WTC11 (cell line): ENCODE measurements at regions not wholly inside any gene's neighbourhood (a gene's known extent, or its start where the extent isn't known, plus 50 kb on each side); places are given as distances from the start of the nearest gene placed in this dataset.
A peak's percentile ranks its signal among the peaks of the same experiment; 100 is the strongest.
"Not testable (repeated sequence)": the region's sequence is repeated elsewhere in the genome, so short reads cannot be mapped to it uniquely, and the experiment has no call there.

Experiments
- ATAC-seq: fragments of 200-7000 bp; cut with Tn5 transposase; 2 replicates; pipeline ENCODE4 v1.10.0; 2021; ENCODE audit warnings: mild to moderate bottlenecking, moderate library complexity
- CTCF ChIA-PET: fragments of 300-600 bp; sonication (Branson Sonifier 250); formaldehyde crosslinking; loops from one replicate; lab custom pipeline; 2021; ENCODE audit warnings: antibody characterized with exemption; lab: Charles Lee
- POLR2A ChIA-PET: fragments of 350-600 bp; sonication (Branson Sonifier 250); formaldehyde crosslinking; loops from one replicate; lab custom pipeline; 2021; ENCODE audit warnings: antibody characterized with exemption; lab: Charles Lee
- DNase-seq: peaks from one replicate; pipeline ENCODE4 v3.0.0; 2021; ENCODE audit warnings: low spot score
- H3K27ac Mint-ChIP-seq: 2 replicates; pipeline ENCODE4 v1.8.0; 2021; ENCODE audit warnings: mixed read lengths
- H3K27me3 Mint-ChIP-seq: 2 replicates; pipeline ENCODE4 v1.8.0; 2021; ENCODE audit warnings: low read depth, mild to moderate bottlenecking, moderate library complexity, mixed read lengths
- H3K36me3 Mint-ChIP-seq: 2 replicates; pipeline ENCODE4 v1.8.0; 2021; ENCODE audit warnings: mixed read lengths
- H3K4me1 Mint-ChIP-seq: 2 replicates; pipeline ENCODE4 v1.8.0; 2022; ENCODE audit warnings: mixed read lengths
- H3K4me3 Mint-ChIP-seq: 2 replicates; pipeline ENCODE4 v1.8.0; 2021; ENCODE audit warnings: mild to moderate bottlenecking, moderate library complexity, mixed read lengths
- H3K9me3 Mint-ChIP-seq: 2 replicates; pipeline ENCODE4 v1.8.0; 2021; ENCODE audit warnings: mixed read lengths
- EMX1 ChIP-seq: fragments of 250-450 bp; sonication (Bioruptor Pico); IDR thresholded peaks from 2 replicates; pipeline ENCODE4 v1.8.0; 2021; ENCODE audit warnings: mild to moderate bottlenecking
- ERG ChIP-seq: fragments of 250-450 bp; sonication (Bioruptor Pico); IDR thresholded peaks from 2 replicates; pipeline ENCODE4 v1.8.0; 2021; ENCODE audit warnings: mild to moderate bottlenecking
- FOXK1 ChIP-seq: sonication (generic); formaldehyde crosslinking; IDR thresholded peaks from 2 replicates; pipeline ENCODE4 v1.8.0; 2022; ENCODE audit warnings: mild to moderate bottlenecking, moderate library complexity, missing genetic modification reagents
- GRHL2 ChIP-seq: fragments of 250-450 bp; sonication (Bioruptor Pico); IDR thresholded peaks from 2 replicates; pipeline ENCODE4 v1.8.0; 2022; ENCODE audit warnings: mild to moderate bottlenecking, moderate library complexity; ENCODE audit not compliant: insufficient replicate concordance, severe bottlenecking
- HMGXB4 ChIP-seq: sonication (generic); formaldehyde crosslinking; IDR thresholded peaks from 2 replicates; pipeline ENCODE4 v1.8.1; 2023; ENCODE audit warnings: mild to moderate bottlenecking, moderate library complexity, missing genetic modification reagents
- KAT7 ChIP-seq: sonication (generic); formaldehyde crosslinking; IDR thresholded peaks from 2 replicates; pipeline ENCODE4 v1.8.1; 2023; ENCODE audit warnings: missing genetic modification reagents, mild to moderate bottlenecking, borderline replicate concordance
- NFATC4 ChIP-seq: fragments of 250-450 bp; sonication (Bioruptor Pico); IDR thresholded peaks from 2 replicates; pipeline ENCODE4 v1.9.0; 2021; ENCODE audit warnings: mild to moderate bottlenecking
- NR3C1 ChIP-seq: sonication (generic); formaldehyde crosslinking; conservative IDR thresholded peaks from 2 replicates; pipeline ENCODE4 v1.8.1; 2023; ENCODE audit warnings: low read depth, mild to moderate bottlenecking, missing genetic modification reagents
- RORB ChIP-seq: fragments of 250-450 bp; sonication (Bioruptor Pico); IDR thresholded peaks from 2 replicates; pipeline ENCODE4 v1.9.0; 2021; ENCODE audit warnings: mild to moderate bottlenecking
- SMAD4 ChIP-seq: sonication (generic); formaldehyde crosslinking; IDR thresholded peaks from 2 replicates; pipeline ENCODE4 v1.8.0; 2022; ENCODE audit warnings: mild to moderate bottlenecking, missing genetic modification reagents
- SOX15 ChIP-seq: fragments of 250-450 bp; sonication (Bioruptor Pico); IDR thresholded peaks from 2 replicates; pipeline ENCODE4 v1.9.0; 2021; ENCODE audit warnings: mild to moderate bottlenecking
- SP1 ChIP-seq: sonication (generic); formaldehyde crosslinking; conservative IDR thresholded peaks from 2 replicates; pipeline ENCODE4 v1.8.1; 2022; ENCODE audit warnings: missing genetic modification reagents
- ZBTB21 ChIP-seq: sonication (generic); formaldehyde crosslinking; IDR thresholded peaks from 2 replicates; pipeline ENCODE4 v1.8.1; 2023; ENCODE audit warnings: mild to moderate bottlenecking, missing genetic modification reagents, borderline replicate concordance
- ZNF263 ChIP-seq: sonication (generic); formaldehyde crosslinking; IDR thresholded peaks from 2 replicates; pipeline ENCODE4 v1.8.1; 2022; ENCODE audit warnings: low read depth, mild to moderate bottlenecking, moderate library complexity, missing genetic modification reagents
- TF ChIP-seq, protein P1 (sequence below): sonication (generic); formaldehyde crosslinking; IDR thresholded peaks from 2 replicates; pipeline ENCODE4 v1.8.0; 2022; ENCODE audit warnings: mild to moderate bottlenecking, missing genetic modification reagents
- TF ChIP-seq, protein P2 (sequence below): sonication (generic); formaldehyde crosslinking; IDR thresholded peaks from 2 replicates; pipeline ENCODE4 v1.8.1; 2023; ENCODE audit warnings: mild to moderate bottlenecking, missing genetic modification reagents, moderate library complexity
- TF ChIP-seq, protein P3 (sequence below): fragments of 250-450 bp; sonication (Bioruptor Pico); conservative IDR thresholded peaks from 2 replicates; pipeline ENCODE4 v1.9.0; 2021; ENCODE audit warnings: mild to moderate bottlenecking
- TF ChIP-seq, protein P4 (sequence below): fragments of 250-450 bp; sonication (Bioruptor Pico); IDR thresholded peaks from 2 replicates; pipeline ENCODE4 v1.9.0; 2021; ENCODE audit warnings: moderate library complexity, mild to moderate bottlenecking, inconsistent platforms, borderline replicate concordance

DNA sequence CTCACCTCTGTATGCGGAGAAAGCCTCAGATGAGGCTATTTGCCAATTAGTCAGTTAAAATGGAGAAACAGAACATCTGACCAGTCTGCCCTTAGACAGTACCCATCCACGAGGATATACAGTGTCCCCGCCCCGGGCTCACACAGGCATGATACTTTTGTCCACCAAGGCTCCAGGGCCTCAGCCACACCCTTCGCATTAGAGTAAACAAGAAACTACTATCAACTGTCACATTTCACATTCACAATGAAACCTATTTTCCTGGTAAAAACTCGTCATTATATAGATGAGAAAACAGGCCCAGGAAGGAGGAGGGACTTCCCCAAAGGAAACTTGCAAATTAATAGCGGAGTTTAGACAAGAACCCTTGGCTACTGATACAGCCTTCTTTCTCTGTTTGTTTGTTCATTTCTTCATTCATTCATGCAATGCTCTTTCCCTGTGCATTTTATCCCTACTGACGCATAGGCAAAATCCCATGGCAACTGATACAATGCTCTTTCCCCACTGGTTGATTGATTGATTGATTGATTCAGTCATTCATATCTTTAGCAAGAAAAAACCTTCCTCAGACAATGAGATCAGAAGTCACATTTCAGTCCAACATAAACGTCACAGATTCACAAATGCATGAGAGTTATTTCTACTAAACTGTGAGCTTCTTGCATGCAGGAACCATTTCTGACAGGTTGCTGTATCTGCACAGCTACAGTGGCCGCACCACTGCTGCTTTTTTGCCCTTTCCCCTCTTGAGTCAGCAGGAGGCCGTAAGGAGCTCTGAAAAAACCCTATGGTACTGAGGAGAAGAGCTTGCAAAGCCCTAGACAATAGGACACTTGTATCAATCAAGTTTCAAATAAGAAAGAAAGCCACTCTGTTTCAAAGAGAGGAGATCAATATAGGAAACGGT, 777.1 kb downstream of the RNF144A start (continued):
- TF ChIP-seq HMGXB4 (CRISPR knock-in tag) (no peak), SP1 (CRISPR knock-in tag) (no peak), FOXK1 (no peak), RORB (CRISPR knock-in tag) (no peak), ERG (CRISPR knock-in tag) (no peak), EMX1 (CRISPR knock-in tag) (no peak), SMAD4 (no peak), GRHL2 (no peak), ZNF263 (CRISPR knock-in tag) (no peak), KAT7 (CRISPR knock-in tag) (no peak)
- TF ChIP-seq, protein P1, sequence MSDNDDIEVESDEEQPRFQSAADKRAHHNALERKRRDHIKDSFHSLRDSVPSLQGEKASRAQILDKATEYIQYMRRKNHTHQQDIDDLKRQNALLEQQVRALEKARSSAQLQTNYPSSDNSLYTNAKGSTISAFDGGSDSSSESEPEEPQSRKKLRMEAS (CRISPR knock-in tag): no peak
- TF ChIP-seq, protein P2, sequence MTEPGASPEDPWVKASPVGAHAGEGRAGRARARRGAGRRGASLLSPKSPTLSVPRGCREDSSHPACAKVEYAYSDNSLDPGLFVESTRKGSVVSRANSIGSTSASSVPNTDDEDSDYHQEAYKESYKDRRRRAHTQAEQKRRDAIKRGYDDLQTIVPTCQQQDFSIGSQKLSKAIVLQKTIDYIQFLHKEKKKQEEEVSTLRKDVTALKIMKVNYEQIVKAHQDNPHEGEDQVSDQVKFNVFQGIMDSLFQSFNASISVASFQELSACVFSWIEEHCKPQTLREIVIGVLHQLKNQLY (CRISPR knock-in tag): no peak

DNA sequence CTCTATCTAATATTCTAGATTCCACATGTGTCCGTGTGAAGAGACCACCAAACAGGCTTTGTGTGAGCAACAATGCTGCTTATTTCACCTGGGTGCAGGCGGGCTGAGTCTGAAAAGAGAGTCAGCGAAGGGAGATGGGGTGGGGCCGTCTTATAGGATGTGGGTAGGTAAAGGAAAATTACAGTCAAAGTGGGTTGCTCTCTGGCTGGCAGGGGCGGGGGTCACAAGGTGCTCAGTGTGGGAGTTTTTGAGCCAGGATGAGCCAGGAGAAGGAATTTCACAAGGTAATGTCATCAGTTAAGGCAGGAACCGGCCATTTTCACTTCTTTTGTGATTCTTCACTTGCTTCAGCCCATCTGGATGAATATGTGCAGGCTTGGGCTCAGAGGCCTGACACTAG, 779.3 kb downstream of the RNF144A start:
- Mint-ChIP-seq H3K9me3 (peaks cover 28% of the 10 kb centered on the region), H3K36me3 (peaks cover 22% of the 10 kb centered on the region), H3K4me1 (peaks cover 35% of the 10 kb centered on the region)
- H3K27me3 Mint-ChIP-seq, ATAC-seq, CTCF ChIA-PET, DNase-seq, H3K27ac Mint-ChIP-seq, H3K4me3 Mint-ChIP-seq, POLR2A ChIA-PET: not testable (repeated sequence)

- Mint-ChIP-seq H3K9me3 (peaks cover 26% of the 10 kb centered on the region), H3K27ac (no peak overlapping the region), H3K4me1 (peaks cover 40% of the 10 kb centered on the region), H3K27me3 (no peaks in the 10 kb centered on the region), H3K36me3 (peaks cover 24% of the 10 kb centered on the region), H3K4me3 (no peak overlapping the region)
- ChIA-PET POLR2A (no interaction called here), CTCF (no interaction called here)
- DNase-seq (peak; percentile 45), ATAC-seq (peak; percentile 88)
- TF ChIP-seq NFATC4: no peak
- TF ChIP-seq SOX15: no peak
- TF ChIP-seq, protein P3, sequence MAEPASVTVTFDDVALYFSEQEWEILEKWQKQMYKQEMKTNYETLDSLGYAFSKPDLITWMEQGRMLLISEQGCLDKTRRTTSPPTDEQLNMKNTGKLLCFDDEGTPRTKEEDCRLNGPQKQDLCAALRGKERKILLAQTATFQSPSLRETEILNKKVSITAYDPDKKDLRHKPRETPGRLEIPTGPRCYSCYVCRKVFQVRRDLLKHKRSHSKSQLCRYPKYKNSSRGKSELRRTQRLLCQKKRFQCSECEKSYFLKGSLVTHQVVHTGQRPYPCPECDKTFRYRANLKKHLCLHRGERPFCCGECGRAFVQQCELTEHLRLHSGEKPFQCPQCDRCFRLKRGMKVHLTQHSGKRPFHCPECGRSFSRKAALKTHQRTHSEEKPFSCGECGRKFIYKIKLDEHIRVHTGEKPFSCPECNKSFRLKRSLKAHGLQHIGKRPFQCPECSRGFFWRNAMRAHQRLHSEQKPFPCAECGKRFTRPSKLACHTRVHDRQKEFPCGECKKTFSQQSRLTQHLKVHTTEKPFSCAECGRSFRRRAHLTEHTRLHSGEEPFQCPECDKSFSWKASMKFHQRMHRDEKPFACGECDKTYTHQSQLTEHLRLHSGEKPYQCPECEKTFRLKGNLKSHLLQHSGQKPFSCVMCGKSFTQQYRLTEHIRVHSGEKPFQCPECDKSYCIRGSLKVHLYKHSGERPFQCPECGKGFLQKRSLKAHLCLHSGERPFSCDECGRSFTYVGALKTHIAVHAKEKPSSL: no peak
- TF ChIP-seq NR3C1 (CRISPR knock-in tag): no peak
- TF ChIP-seq, protein P4, sequence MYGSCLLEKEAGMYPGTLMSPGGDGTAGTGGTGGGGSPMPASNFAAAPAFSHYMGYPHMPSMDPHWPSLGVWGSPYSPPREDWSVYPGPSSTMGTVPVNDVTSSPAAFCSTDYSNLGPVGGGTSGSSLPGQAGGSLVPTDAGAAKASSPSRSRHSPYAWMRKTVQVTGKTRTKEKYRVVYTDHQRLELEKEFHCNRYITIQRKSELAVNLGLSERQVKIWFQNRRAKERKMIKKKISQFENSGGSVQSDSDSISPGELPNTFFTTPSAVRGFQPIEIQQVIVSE (CRISPR knock-in tag): no peak
- no peak for TF ChIP-seq ZBTB21
Measured at GRCh38 chr2:7697052-7697451, 779.8 kb downstream of the RNF144A start.
